ENCODE measurements at regions not wholly inside any gene's neighbourhood (a gene's known extent, or its start where the extent isn't known, plus 50 kb on each side); places are given as distances from the start of the nearest gene placed in this dataset.
"Not testable (repeated sequence)": the region's sequence is repeated elsewhere in the genome, so short reads cannot be mapped to it uniquely, and the experiment has no call there.

- Mint-ChIP-seq H3K4me1 (no peaks in the 10 kb centered on the region), H3K36me3 (ENCODE audit: low read depth) (no peaks in the 10 kb centered on the region)
- no peak for DNase-seq
Observed at GRCh38 chr6:155813548-155813947, 357.9 kb upstream of the NOX3 start.

GRCh38 chr6:155807243-155807642, 351.6 kb upstream of the NOX3 start:
- Mint-ChIP-seq H3K4me1 (no peaks in the 10 kb centered on the region), H3K4me3 (no peak overlapping the region), H3K9me3 (no peaks in the 10 kb centered on the region), H3K27me3 (no peaks in the 10 kb centered on the region), H3K36me3 (ENCODE audit: low read depth) (no peaks in the 10 kb centered on the region), H3K27ac (no peak overlapping the region)
- DNase-seq = no peak
- no peak for ATAC-seq

More at GRCh38 chr6:155813548-155813947, 357.9 kb upstream of the NOX3 start:
- no peak for ATAC-seq
- H3K27ac Mint-ChIP-seq = no peak overlapping the region
- H3K9me3 Mint-ChIP-seq = no peaks in the 10 kb centered on the region
- H3K27me3 Mint-ChIP-seq = no peaks in the 10 kb centered on the region
- no peak overlapping the region for H3K4me3 Mint-ChIP-seq

- Mint-ChIP-seq H3K27ac (no peak overlapping the region), H3K27me3 (no peaks in the 10 kb centered on the region), H3K9me3 (peaks cover 5% of the 10 kb centered on the region), H3K4me3 (no peak overlapping the region), H3K36me3 (ENCODE audit: low read depth) (no peaks in the 10 kb centered on the region), H3K4me1 (no peaks in the 10 kb centered on the region)
- ATAC-seq (no peak), DNase-seq (no peak)
Observed at GRCh38 chr6:155801046-155801445, 345.4 kb upstream of the NOX3 start.

- H3K36me3 Mint-ChIP-seq (ENCODE audit: low read depth); H3K27ac Mint-ChIP-seq; ATAC-seq; H3K4me1 Mint-ChIP-seq; H3K4me3 Mint-ChIP-seq; H3K27me3 Mint-ChIP-seq; DNase-seq; H3K9me3 Mint-ChIP-seq: not testable (repeated sequence)
Observed at GRCh38 chr6:155798876-155799275, 343.2 kb upstream of the NOX3 start.

- DNase-seq = no peak
- H3K27ac Mint-ChIP-seq = no peak overlapping the region
- H3K36me3 Mint-ChIP-seq (ENCODE audit: low read depth) = no peaks in the 10 kb centered on the region
- no peak overlapping the region for H3K4me3 Mint-ChIP-seq
- H3K9me3 Mint-ChIP-seq = no peaks in the 10 kb centered on the region
- ATAC-seq = no peak
- no peaks in the 10 kb centered on the region for H3K27me3 Mint-ChIP-seq
- no peaks in the 10 kb centered on the region for H3K4me1 Mint-ChIP-seq
Observed at GRCh38 chr6:155795173-155795796, 339.6 kb upstream of the NOX3 start.

- no peaks in the 10 kb centered on the region for H3K4me1 Mint-ChIP-seq
- no peak for ATAC-seq
Observed at GRCh38 chr6:155791891-155792290, 336.3 kb upstream of the NOX3 start.

GRCh38 chr6:155791186-155791585, 335.5 kb upstream of the NOX3 start:
- Mint-ChIP-seq H3K36me3 (ENCODE audit: low read depth) (no peaks in the 10 kb centered on the region), H3K4me3 (no peak overlapping the region), H3K27me3 (no peaks in the 10 kb centered on the region), H3K27ac (no peak overlapping the region), H3K4me1 (no peaks in the 10 kb centered on the region), H3K9me3 (peaks cover 4% of the 10 kb centered on the region)
- DNase-seq (no peak), ATAC-seq (no peak)

More at GRCh38 chr6:155791891-155792290, 336.3 kb upstream of the NOX3 start:
- no peaks in the 10 kb centered on the region for H3K27me3 Mint-ChIP-seq
- H3K4me3 Mint-ChIP-seq = no peak overlapping the region
- H3K9me3 Mint-ChIP-seq = peaks cover 2% of the 10 kb centered on the region
- no peak overlapping the region for H3K27ac Mint-ChIP-seq
- DNase-seq = no peak
- no peaks in the 10 kb centered on the region for H3K36me3 Mint-ChIP-seq (ENCODE audit: low read depth)

GRCh38 chr6:155787168-155787567, 331.5 kb upstream of the NOX3 start:
- H3K27ac Mint-ChIP-seq = no peak overlapping the region
- peaks cover 4% of the 10 kb centered on the region for H3K9me3 Mint-ChIP-seq
- H3K4me1 Mint-ChIP-seq = no peaks in the 10 kb centered on the region
- no peak overlapping the region for H3K4me3 Mint-ChIP-seq
- ATAC-seq (no peak), DNase-seq (no peak)
- H3K36me3 Mint-ChIP-seq (ENCODE audit: low read depth) = no peaks in the 10 kb centered on the region
- H3K27me3 Mint-ChIP-seq = no peaks in the 10 kb centered on the region

GRCh38 chr6:155786528-155786927, 330.9 kb upstream of the NOX3 start:
- DNase-seq (no peak), ATAC-seq (no peak)
- H3K9me3 Mint-ChIP-seq = peaks cover 4% of the 10 kb centered on the region
- H3K27ac Mint-ChIP-seq = no peak overlapping the region
- H3K4me1 Mint-ChIP-seq = no peaks in the 10 kb centered on the region
- no peaks in the 10 kb centered on the region for H3K27me3 Mint-ChIP-seq
- H3K36me3 Mint-ChIP-seq (ENCODE audit: low read depth) = no peaks in the 10 kb centered on the region
- H3K4me3 Mint-ChIP-seq = no peak overlapping the region

- no peak for DNase-seq
Observed at GRCh38 chr6:155782739-155783459, 327.3 kb upstream of the NOX3 start.

GRCh38 chr6:155782320-155782731, 326.7 kb upstream of the NOX3 start:
- ATAC-seq (peak; percentile 36), DNase-seq (no peak)
- Mint-ChIP-seq H3K4me3 (no peak overlapping the region), H3K27ac (no peak overlapping the region), H3K4me1 (no peaks in the 10 kb centered on the region), H3K9me3 (peaks cover 4% of the 10 kb centered on the region), H3K27me3 (no peaks in the 10 kb centered on the region), H3K36me3 (ENCODE audit: low read depth) (no peaks in the 10 kb centered on the region)

More at GRCh38 chr6:155782739-155783459, 327.3 kb upstream of the NOX3 start:
- Mint-ChIP-seq H3K27ac (no peak overlapping the region), H3K4me1 (no peaks in the 10 kb centered on the region), H3K27me3 (no peaks in the 10 kb centered on the region), H3K9me3 (peaks cover 4% of the 10 kb centered on the region), H3K36me3 (ENCODE audit: low read depth) (no peaks in the 10 kb centered on the region), H3K4me3 (no peak overlapping the region)
- no peak for ATAC-seq

- Mint-ChIP-seq H3K36me3 (ENCODE audit: low read depth) (no peaks in the 10 kb centered on the region), H3K4me1 (no peaks in the 10 kb centered on the region), H3K27ac (no peak overlapping the region), H3K27me3 (peaks cover 3% of the 10 kb centered on the region), H3K4me3 (no peak overlapping the region), H3K9me3 (no peaks in the 10 kb centered on the region)
- DNase-seq (no peak), ATAC-seq (no peak)
Observed at GRCh38 chr6:155779456-155779855, 323.8 kb upstream of the NOX3 start.

GRCh38 chr6:155778336-155778735, 322.7 kb upstream of the NOX3 start:
- H3K36me3 Mint-ChIP-seq (ENCODE audit: low read depth) = no peaks in the 10 kb centered on the region
- H3K27me3 Mint-ChIP-seq = peaks cover 5% of the 10 kb centered on the region
- no peak for DNase-seq
- peaks cover 5% of the 10 kb centered on the region for H3K9me3 Mint-ChIP-seq
- no peak for ATAC-seq
- H3K4me3 Mint-ChIP-seq = no peak overlapping the region
- H3K4me1 Mint-ChIP-seq = no peaks in the 10 kb centered on the region
- H3K27ac Mint-ChIP-seq = no peak overlapping the region

GRCh38 chr6:155771822-155772221, 316.2 kb upstream of the NOX3 start:
- Mint-ChIP-seq H3K4me1 (no peaks in the 10 kb centered on the region), H3K36me3 (ENCODE audit: low read depth) (no peaks in the 10 kb centered on the region), H3K4me3 (no peak overlapping the region), H3K27me3 (peaks cover 5% of the 10 kb centered on the region), H3K27ac (no peak overlapping the region), H3K9me3 (peaks cover 20% of the 10 kb centered on the region)
- DNase-seq (no peak), ATAC-seq (no peak)

GRCh38 chr6:155770856-155771255, 315.2 kb upstream of the NOX3 start:
- no peaks in the 10 kb centered on the region for H3K36me3 Mint-ChIP-seq (ENCODE audit: low read depth)
- no peaks in the 10 kb centered on the region for H3K4me1 Mint-ChIP-seq
- no peak overlapping the region for H3K4me3 Mint-ChIP-seq
- peaks cover 20% of the 10 kb centered on the region for H3K9me3 Mint-ChIP-seq
- ATAC-seq (no peak), DNase-seq (no peak)
- H3K27me3 Mint-ChIP-seq = peaks cover 5% of the 10 kb centered on the region
- H3K27ac Mint-ChIP-seq = no peak overlapping the region

Data from activated naive CD8-positive, alpha-beta T cell treated with anti-CD3 and anti-CD28 coated beads, Interleukin-2, amount 50 U/mL, for 24 hours (primary cell).